Stromal cell of bone marrow (primary cell): ENCODE measurements at regions not wholly inside any gene's neighbourhood (a gene's known extent, or its start where the extent isn't known, plus 50 kb on each side); places are given as distances from the start of the nearest gene placed in this dataset.

Source experiments
- DNase-seq: peaks from one replicate; pipeline ENCODE4 v3.0.0-alpha.2; 2012; ENCODE audit warnings: low read depth

DNA sequence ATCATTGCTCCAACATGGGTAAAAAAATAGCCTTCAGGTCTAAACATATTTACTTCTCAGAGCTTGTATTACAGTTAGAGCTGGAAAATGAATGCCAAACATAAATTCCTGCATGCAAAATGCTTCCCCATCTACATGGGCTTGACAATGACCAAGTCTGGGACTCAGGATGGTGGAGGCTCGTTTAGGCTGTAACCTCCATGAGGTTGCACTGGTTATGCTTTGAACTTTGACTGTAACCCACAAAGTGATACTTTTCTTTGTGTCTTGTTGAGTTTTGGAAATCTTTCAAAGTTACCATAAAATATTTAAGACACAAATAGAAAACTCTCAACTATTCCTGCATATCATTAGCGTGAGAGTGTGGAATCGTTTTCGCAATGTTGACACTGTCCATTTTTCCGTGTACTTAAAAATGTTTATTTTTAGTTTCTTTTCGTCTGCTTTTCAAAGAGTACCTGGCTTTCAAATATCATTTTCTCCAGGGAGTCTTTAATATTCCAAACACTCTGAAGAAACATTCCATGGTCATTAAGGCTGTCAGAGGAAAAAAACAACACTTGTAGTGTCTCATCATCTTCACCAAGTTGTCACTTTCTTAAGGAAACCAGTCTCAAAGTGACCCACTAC lies 487.8 kb downstream of the ENC1 start:
- no peak for DNase-seq

DNA sequence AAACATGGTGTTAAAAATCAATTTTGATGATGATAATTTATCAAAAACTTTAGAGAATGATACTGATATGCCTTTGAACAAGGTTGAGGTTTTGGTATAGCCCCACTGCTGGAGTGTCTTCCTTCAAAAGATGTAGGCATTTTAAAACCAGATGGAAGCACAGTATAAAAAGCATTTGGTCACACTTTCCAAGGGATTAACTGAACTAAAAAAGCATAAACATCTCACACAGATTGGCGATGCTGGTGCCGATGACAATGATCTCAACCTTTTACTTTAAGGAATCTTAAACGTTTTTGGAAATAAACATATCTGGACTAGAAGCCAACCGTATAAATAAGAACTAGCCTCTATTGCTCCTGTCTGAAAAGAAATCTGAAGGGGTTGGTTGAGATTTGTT lies 488.4 kb downstream of the ENC1 start:
- DNase-seq: no peak

DNA sequence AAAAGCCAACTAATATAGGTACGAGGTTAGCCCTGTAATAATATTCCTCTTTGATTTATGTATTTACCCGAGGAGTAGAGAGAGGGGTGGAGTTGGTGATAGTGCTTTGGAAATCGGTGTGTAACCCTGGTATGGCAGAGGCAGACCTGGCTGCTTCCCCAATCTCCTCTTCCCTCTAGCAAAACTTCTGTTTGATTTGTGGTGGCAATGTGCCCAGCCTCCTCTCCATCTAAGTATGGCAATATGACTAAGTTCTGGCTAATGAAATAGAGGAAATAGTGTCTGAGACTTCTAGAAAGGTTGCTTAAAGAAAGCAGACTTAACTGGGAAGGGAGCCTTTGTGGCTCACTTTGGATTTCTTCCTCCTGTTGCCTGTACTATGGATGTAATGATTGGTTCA lies 491.1 kb downstream of the ENC1 start:
- peak; percentile 70 for DNase-seq

DNA sequence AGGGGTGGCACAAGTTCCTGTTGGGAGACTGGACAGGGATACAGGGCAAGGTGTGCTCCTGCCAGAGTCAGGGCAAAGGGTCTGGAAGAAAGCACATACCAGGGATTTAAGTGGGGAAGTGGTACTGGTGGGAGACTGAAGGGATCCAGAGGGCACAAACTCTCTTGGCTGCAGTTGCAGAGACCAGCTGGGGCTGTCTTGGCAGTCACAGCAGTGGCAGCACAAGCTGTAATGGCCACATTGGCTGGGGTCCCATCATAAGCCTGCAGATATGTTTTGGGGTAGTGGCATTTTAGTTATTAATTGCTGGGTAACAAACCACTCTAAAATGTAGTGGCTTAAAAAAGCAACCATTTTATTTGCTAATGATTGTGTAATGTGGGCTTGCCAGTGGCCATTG lies 492.2 kb downstream of the ENC1 start:
- no peak for DNase-seq

DNA sequence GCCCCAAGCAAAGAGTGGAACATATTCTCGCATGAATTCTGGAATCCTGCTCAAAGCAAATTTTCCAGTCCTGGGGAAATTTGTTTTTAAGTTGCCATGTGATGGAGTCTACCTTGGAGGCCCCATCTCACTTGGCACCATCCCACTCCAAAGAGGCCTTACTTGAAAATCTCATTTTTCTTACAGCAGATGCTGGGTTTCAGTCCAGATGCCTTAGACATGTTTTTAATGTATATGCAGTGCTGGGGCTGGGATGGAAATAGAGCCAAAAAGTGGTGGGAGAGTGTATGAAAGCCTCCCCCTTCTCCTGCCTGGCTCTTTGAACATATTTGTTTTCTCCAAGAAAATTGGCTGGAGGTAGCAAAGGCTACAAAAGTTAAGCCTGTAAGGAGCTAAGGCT lies 493.7 kb downstream of the ENC1 start:
- DNase-seq: no peak

DNA sequence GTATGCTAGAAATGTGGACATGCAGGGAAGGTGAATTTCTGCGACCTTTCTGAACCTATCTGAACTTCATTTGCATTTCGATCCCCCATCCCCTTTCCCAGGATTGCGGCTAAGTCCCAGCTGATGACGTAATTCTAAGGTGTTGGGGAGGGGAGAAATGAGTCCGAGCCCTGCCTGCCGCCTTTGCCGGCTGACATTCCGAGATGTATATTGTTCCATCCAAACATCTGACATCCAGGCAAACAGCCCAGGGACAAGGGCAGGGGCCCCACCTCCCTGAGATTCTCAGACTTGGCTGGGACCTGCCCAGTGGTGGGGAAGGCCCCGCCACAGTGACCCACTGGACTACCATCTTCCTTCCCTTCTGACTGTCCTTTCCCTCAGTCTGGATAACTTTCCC lies 494.6 kb downstream of the ENC1 start:
- no peak for DNase-seq

DNA sequence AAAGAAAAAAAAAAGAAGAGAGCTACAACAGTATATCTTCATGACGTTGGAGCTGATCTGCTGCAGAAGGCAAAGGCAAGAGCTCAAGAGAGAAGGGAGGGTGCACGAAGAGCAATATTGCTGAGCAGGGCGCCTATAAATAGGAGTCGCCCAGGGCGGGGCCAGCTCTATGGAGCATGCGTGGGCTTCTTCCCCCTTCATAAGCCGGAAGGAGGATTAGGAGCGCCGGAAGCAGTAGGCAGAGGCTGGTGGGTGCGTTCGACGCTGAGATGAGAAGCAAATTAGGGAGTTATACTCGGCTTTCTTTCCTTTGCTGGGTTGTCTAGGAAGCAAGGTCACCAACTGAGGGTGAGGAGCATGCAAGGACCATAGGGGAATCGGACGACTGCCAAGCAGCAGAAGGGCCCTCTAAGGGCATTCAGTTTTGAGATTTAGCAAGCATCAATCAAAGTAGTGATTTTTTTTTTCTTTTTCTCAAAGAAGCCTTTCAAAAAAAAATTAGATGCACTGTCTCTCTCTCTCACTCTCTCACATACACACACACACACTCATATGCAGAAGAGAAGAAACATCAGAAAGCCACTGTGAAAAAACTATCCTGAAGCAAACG lies 496.7 kb downstream of the ENC1 start:
- DNase-seq: no peak

DNA sequence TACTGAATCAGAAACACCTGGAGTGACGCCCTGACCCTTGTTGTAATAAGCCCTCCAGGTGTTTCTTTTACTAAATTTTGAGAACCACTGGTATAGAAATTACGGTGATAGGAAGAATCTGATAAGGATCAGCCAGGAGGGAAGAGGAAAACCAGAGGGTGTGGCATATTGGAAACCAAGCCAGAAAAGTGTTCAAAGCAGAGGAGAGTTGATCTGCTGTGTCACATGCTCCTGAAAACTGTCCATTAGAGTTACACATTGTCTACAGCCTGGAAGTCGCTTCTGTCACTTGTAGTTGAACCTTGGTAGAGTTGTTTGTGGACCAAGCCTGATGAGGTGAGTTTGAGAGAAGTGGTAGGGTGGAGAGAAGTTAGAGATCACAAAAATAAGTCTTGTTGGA lies 497.4 kb downstream of the ENC1 start:
- no peak for DNase-seq

DNA sequence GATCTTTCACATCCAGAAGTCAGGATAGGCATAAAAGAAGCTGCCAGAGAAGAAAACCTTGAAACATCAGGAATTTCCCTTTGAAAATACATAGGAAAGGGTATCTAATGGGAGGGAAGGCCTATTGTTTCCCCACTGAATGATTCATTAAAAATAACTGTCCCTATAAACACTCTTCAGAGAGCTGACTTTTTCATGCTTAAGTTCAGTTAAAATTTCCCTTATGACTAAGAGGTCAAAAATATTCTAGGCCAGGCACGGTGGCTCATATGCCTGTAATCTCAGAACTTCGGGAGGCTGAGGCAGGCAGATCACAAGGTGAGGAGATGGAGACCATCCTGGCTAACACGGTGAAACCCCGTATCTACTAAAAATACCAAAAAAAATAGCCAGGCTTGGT lies 499.5 kb downstream of the ENC1 start:
- peak; percentile 18 for DNase-seq

DNA sequence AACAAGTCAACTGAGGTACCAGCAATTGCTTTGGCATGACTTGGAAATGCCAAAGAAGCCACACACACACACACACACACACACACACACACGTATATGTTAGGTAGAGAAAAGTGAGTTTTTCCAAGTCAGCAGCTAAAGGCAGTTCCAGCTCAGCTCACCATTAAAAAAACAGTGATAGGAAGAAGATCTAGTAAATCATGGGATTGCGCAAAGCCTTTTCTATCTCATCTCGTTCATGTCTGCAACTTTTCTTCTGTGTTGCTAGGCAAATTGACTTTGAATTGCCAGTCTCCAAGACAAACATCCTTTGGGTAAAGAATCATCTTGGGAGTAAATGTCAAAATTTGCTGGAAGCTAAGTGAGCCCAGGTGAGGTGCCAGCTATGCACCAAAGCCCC lies 500.1 kb downstream of the ENC1 start:
- no peak for DNase-seq

DNA sequence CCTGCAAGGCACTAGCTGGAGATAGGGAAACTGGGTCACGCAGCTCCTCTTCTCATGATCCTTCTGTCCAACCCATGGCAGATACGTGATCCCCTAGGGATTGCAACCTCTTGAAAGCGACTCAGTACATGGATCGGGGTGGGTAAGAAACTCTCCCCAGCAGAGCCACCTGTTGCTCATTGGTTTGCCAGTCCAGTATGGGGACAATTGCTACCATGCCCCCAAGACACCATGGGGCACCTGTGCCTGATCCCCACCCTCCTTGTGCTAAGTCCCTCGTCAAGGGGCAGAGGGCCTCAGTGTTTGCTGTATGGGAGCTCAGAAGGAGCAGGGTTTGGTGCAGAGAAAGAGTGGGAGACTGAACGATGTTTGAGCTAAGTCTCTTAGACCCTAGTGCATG lies 500.9 kb downstream of the ENC1 start:
- no peak for DNase-seq

DNA sequence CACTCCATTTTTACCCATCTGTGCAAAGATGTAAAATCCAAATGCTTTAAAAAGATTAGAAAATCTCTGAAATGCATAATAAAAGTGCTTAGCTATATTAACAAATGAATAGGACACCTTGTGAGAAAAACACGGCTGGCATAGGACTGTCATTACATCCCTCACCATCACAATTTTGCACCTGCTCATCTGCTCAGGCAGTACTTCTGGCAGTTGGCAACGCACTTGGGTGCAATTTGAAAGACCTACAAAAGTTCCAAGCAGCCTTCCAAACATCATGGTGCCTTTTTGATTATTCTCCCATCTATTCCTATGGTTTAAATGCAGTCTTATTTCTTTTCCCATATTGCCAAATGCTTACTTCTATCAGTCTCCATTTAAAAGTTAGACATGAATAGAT lies 501.8 kb downstream of the ENC1 start:
- DNase-seq: no peak

DNA sequence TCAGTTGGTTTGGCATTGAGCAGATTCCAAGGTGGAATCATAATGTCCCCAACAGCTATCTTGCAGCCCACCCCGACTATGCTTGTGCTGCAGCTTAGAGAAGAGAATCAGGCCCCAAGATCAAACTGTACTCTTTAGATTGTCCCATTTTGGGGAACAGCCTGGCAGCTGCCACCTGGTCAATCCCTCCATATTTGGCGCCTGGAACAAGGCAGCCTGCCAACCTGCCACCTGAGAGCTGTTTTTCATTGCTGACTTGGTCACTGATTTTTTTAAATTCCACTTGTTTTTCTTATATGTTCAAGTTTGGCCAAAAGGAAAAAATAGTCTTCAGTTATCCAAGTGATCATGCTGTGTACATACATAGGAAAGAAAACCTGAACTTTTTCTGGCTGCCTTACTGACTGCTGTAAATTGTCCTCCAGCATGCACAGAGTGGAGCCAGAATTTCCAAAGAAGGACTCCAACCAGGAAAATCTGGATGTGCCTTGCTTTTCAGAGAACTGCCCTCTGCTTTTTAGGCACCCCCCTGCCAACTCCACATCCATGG lies 504.2 kb downstream of the ENC1 start:
- no peak for DNase-seq

DNA sequence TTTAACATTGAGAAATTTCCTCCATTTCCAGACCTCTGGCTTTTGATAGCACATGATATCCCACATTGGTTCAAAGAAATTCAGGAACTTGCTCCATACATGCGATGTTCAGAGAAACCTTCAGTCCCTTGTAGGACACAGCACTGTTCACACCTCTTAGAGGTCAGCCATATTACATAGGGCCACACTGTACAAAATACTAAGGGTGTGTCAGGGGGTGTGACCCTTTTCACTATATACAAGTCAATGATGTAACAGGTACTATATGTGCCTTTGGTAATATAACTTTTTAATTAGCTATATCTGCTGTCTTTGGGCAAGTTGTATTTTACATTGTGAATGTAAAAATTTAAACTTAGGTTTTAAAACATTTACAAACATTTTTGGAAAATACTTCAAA lies 505.5 kb downstream of the ENC1 start:
- no peak for DNase-seq

DNA sequence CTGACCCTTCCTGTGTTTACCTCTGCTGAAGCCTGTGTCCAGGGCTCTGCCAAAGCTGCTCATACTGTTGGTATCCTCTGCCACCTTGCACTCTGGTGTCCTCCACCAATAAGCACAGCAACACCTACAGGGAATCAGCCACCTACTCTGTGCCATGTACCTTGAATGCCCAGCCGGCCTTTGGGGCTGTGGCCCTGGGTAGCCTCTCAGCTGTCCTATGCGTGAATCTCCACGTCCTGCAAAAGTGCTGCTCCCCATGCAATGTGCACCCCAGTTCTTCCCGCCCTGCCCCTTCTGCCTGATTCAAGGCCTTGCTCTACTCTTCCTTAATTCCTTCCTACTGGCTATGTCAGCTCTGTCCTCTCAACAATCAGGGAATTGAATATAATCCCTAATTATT lies 506.5 kb downstream of the ARHGEF28 start:
- DNase-seq: no peak

DNA sequence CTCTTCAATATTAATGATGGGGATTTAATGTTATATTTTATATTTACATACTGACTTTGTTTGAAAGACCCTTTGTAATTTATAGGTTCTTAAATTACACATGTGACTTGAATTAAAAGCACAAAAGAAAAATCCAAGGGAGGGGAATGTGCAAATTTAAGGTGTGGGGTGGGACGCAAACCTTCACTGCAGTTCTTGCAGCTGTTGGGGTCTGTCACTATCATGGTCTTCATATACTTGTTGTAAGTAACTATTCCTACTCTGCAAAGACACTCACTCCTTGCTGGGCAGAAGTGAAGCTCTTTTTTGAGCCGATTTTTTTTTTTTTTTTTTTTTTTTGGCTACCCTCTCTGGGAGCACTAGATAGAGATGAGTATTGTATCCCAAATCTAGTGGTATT lies 505.3 kb downstream of the ARHGEF28 start:
- no peak for DNase-seq

DNA sequence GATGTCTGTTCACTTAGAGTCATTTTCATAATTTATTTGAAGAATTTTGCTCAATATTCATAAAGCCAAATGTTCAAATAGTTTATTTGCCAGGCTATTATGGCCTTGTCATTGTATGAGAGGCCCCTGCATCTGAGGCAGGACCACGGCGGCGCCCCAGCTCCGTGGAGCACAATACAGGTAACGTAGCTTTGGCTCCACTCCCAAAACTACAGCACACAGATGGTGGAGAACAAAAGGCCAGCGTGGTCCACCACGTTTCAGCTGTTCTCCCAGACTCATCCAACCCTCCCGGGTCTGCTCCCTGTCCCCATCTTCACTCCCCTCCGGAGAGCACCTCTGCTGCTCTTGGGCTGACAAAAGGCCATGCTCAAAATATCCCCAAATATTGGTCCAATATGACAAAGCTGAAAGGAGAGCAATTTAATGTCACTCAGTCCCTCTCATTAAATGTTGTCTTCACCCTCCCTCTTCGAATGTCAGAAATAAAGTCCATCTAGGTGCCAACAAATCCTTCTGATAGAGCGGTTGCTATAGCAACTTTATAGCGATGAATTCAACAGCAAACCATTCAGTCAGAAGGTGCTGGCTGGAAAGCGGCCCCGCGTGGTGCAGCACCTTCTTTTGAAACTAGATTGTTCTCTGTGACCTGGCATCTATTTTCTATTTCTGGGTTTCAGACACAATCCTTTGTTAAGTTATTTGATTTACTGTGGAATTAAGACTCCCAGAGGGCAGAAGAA lies 504.3 kb downstream of the ARHGEF28 start:
- DNase-seq: no peak

DNA sequence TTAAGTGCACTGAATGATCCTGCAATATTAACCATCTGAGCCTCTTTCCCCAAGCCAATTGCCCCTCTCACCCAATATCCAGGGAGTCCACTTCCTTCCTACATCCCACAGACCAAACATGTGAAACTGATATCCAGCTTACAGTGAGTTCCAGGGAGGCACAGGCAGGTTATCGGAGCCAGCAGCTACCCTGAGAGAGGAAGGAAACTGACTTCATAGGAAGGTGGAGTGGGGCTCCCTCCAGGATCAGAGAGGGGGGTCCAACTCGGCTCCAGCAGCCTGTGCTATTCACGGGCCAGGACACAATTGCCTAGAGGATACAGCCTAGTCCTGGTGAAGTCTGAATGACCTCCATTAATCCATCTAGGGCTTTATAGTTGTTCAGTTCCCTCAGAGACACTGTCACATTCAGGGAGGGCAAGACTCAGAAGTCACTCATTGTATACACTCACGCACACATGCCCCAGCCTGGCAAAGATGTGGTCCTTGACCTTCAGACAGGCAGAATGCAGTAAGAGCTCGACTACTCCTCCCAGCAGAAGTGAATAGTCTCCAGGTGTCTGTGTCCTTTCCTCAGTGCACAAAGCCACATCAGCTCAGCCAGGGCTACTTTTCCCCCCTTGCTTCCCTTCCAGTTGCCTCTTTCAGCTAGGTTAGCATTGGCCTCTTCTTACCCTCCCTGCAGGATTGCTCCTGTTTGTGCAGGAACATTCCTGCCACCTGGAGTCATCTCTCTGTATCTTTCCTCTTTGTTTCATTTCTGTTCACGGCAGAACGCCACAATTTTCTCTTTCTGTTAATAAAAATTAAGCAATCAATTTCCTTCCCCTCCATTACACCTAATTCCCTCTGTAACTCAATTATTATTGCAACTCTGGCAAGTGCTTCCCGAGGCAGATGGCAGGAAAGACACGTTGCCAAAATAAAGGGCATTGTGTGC lies 501.7 kb downstream of the ARHGEF28 start:
- no peak for DNase-seq

DNA sequence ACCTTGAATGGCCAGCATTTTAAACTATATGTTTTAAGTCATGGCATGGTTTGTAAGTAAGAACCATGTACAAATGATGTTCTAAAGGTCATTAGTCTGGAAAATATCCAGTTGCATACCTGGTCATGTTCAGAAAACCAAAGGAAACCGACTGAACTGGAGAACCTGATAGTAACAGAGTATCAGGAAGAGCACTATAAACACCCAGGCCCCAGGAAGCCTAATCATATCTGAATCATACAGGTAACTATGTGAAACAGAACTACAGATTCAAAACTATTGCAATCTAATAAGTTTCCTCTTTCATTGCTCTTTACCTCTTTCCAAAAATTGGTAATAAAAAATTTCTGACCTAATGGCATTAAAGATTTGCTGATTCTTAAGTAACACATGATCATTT lies 500.3 kb downstream of the ARHGEF28 start:
- no peak for DNase-seq

DNA sequence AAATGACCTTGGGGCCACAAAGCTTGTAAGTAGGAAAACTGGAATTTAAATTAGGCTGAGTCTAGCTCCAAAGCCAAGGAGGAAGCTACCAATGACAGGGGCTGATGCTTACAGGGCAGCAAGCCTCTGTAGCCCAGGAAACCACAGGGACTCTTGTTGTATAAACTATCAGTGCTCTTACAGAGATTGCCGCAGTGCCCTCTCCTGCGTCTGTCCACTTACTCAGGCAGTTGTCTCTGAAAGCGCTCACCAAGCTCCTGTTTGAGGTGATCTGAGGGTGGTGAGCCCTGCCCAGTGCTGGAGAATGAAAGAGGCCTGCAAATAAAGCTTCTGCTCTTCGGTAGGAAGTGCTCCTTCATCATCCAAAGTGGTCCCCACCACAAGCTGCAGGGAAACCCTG lies 498.8 kb downstream of the ARHGEF28 start:
- DNase-seq: no peak

DNA sequence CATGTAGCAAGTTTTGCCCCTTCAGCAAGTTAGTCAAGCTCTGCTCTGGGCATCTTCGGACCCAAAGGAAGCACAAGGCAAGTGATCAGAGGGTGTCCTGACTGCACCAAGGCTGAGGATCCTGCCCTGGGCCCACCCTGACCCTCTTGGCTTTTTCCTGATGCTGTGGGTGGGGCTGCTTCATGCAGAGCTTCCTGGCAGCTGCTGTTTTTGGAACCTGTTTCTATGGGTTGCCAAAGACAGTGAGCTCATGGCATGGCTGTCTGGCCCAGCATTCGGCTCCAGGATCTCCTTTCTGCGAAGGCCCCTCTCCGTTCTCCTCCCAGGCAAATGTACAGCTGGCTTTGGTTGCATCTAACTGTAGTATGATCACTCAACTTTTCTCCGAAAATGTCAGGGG lies 497.9 kb downstream of the ARHGEF28 start:
- DNase-seq: no peak

DNA sequence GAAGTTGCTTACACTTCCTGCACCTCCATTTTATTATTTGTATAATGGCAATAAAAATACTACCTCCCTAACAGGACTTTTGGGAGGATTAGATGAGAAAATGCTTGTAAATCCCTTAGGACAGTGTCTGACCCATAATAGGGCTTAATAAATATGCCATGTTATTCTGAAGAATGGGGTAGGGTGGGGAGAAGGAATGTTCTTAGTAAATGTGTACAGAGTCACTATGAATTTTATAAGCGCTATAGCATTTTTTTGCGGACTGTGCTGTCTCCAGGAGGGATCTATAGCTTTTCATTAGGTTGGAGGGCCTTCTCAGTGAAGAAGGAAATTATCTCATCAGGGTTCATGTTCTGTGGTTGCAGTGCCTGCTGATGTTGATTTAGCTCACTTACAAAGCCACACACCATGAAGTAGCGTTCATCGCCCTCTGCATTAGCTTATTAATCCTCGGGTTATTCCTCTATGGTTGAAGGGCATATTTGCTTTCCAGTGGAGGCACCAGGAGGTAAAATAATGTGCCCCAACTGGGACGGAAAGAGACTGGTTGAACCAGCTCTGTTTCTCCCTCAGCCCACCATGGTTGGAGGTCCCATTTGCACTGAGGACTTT lies 497.1 kb downstream of the ARHGEF28 start:
- no peak for DNase-seq
